Thoracic aorta (tissue), 2 donors: ENCODE measurements at regions not wholly inside any gene's neighbourhood (a gene's known extent, or its start where the extent isn't known, plus 50 kb on each side); places are given as distances from the start of the nearest gene placed in this dataset.

Source experiments
- ATAC-seq: fragments of 150-250 bp; one replicate; pipeline ENCODE4 v1.8.0; 2017; ENCODE audit warnings: low read depth; ENCODE audit not compliant: insufficient number of reproducible peaks, low FRiP score
- DNase-seq: peaks from one replicate; pipeline ENCODE4 v3.0.0-alpha.2; 2020; ENCODE audit warnings: low spot score
- H3K27ac ChIP-seq, 2 donors: fragments of 200-600 bp; sonication (generic); 1 replicate in 1 of 2; 2 replicates in 1 of 2; pipeline ENCODE4 v1.5.1; 2016; ENCODE audit warnings: mild to moderate bottlenecking in 2 of 2, moderate library complexity in 2 of 2
- H3K27me3 ChIP-seq: fragments of 200-600 bp; sonication (generic); replicated peaks from 2 replicates; pipeline ENCODE4 v1.6.0; 2016; ENCODE audit warnings: mild to moderate bottlenecking; ENCODE audit not compliant: insufficient read depth
- H3K36me3 ChIP-seq: fragments of 200-600 bp; sonication (generic); one replicate; pipeline ENCODE4 v1.5.1; 2016
- H3K4me1 ChIP-seq, 2 donors: fragments of 200-600 bp; sonication (generic); 1 replicate in 1 of 2; 2 replicates in 1 of 2; pipeline versions ENCODE4 v1.5.1 to v1.6.0; 2016; ENCODE audit warnings: low read depth in 2 of 2, mild to moderate bottlenecking in 1 of 2; ENCODE audit not compliant: control insufficient read depth in 1 of 2
- H3K4me3 ChIP-seq: fragments of 200-600 bp; sonication (generic); 2 replicates; pipeline ENCODE4 v1.5.1; 2016; ENCODE audit warnings: mild to moderate bottlenecking
- H3K9me3 ChIP-seq: fragments of 200-600 bp; sonication (generic); 2 replicates; pipeline ENCODE4 v1.5.1; 2016
- CTCF ChIP-seq: fragments of 200-600 bp; sonication (generic); IDR thresholded peaks from one replicate; pipeline ENCODE4 v1.5.1; 2019; ENCODE audit warnings: antibody characterized with exemption

- DNase-seq = no peak
- Histone ChIP-seq H3K27me3 (no peaks in the 10 kb centered on the region), H3K4me1 (peaks cover 2 to 28% of the 10 kb centered on the region in 2 donors), H3K9me3 (no peaks in the 10 kb centered on the region), H3K36me3 (no peaks in the 10 kb centered on the region), H3K27ac (peak overlapping the region in 1 of 2 donors; percentile 3), H3K4me3 (no peak overlapping the region)
- no peak for ATAC-seq
- TF ChIP-seq CTCF = no peak
These were observed 236.4 kb upstream of the TMEM72 start for GRCh38 chr10:44674536-44675386.

DNA sequence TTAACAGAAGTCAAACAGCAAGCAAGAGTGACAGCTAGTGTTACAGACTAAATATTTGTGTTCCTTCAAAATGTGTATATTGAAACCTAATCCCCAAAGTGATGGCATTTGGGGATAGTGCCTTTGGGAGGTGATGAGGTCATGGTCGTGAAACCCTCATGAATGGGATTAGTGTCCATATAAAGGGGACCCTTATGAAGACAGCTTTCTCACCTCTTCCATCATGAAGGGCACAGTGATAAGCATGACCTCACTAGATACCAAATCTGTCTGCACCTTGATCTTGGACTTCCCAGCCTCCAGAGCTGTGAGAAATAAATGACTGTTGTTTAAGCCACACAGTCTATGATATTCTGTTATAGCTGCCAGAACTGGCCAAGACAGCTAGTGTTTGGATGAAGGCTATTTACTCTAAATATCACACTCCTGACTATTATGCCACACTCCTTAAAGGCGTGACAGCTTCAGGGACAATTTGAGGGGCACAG lies 235.7 kb upstream of the TMEM72 start:
- ATAC-seq (no peak), DNase-seq (no peak)
- Histone ChIP-seq H3K4me3 (no peak overlapping the region), H3K9me3 (no peaks in the 10 kb centered on the region), H3K36me3 (no peaks in the 10 kb centered on the region), H3K27ac (no peak overlapping the region), H3K27me3 (no peaks in the 10 kb centered on the region), H3K4me1 (peaks cover 9 to 34% of the 10 kb centered on the region in 2 donors)
- no peak for TF ChIP-seq CTCF

- no peak overlapping the region for H3K4me3 ChIP-seq
- no peak for ATAC-seq
- H3K4me1 ChIP-seq = peaks cover 9 to 22% of the 10 kb centered on the region in 2 donors
- no peak overlapping the region for H3K27ac ChIP-seq
- no peaks in the 10 kb centered on the region for H3K9me3 ChIP-seq
- H3K36me3 ChIP-seq = no peaks in the 10 kb centered on the region
- no peak for DNase-seq
- TF ChIP-seq CTCF = no peak
- H3K27me3 ChIP-seq = no peaks in the 10 kb centered on the region
These were observed 230.4 kb upstream of the TMEM72 start for GRCh38 chr10:44680764-44681163.

- ATAC-seq = no peak
These were observed 228.6 kb upstream of the TMEM72 start for GRCh38 chr10:44682507-44682906.

More at GRCh38 chr10:44682507-44682906, 228.6 kb upstream of the TMEM72 start:
- Histone ChIP-seq H3K36me3 (no peaks in the 10 kb centered on the region), H3K4me3 (no peak overlapping the region), H3K27ac (no peak overlapping the region), H3K4me1 (peaks cover 9 to 22% of the 10 kb centered on the region in 2 donors), H3K27me3 (no peaks in the 10 kb centered on the region), H3K9me3 (no peaks in the 10 kb centered on the region)
- no peak for TF ChIP-seq CTCF
- DNase-seq = no peak
